GM12892 (cell line): ENCODE measurements at regions not wholly inside any gene's neighbourhood (a gene's known extent, or its start where the extent isn't known, plus 50 kb on each side); places are given as distances from the start of the nearest gene placed in this dataset.

Experiments
- DNase-seq: peaks from one replicate; pipeline ENCODE4 v3.0.0; 2011; ENCODE audit not compliant: insufficient read length
- FAIRE-seq: peaks from 2 replicates; lab custom pipeline; 2011; peaks lifted over from hg19 to GRCh38; lab: Jason Lieb, UNC
- POLR2A ChIP-seq: IDR thresholded peaks from 2 replicates; pipeline ENCODE4 v1.6.1; 2011; ENCODE audit warnings: low read depth, low read length, control low read depth
- POLR2AphosphoS5 ChIP-seq: IDR thresholded peaks from 2 replicates; pipeline ENCODE4 v1.6.1; 2011; ENCODE audit warnings: low read depth, low read length, control low read depth
- TAF1 ChIP-seq: IDR thresholded peaks from 2 replicates; pipeline ENCODE4 v1.6.1; 2011; ENCODE audit warnings: low read depth, mild to moderate bottlenecking, control low read depth, low read length, borderline replicate concordance

GRCh38 chr14:100381395-100382105 is 58.4 kb downstream of the SLC25A47 start:
- DNase-seq (no peak), FAIRE-seq (no peak)
- TF ChIP-seq POLR2A (no peak), POLR2AphosphoS5 (no peak), TAF1 (no peak)

DNA sequence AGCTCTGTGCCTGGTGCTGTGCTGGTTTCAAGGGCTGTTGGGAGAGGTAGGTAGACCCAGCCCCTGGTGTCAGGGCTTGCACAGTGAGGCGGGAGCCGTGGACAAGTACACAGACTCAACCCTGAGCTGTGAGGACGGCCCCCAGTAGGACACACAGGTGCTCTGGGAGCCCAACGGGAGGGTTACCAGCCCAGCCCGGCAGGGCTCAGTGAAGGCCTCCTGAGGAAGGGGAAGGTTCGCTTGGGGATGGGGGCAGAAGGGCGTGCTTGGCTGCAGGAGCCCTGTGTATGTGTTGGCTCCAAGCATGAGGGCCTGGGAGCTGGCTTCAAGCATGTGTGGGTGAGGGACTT is 58.9 kb downstream of the SLC25A47 start:
- DNase-seq, result no peak
- no peak for FAIRE-seq
- TF ChIP-seq TAF1 (no peak), POLR2AphosphoS5 (no peak), POLR2A (no peak)

- FAIRE-seq, result no peak
- peak; percentile 63 for DNase-seq
- TF ChIP-seq POLR2AphosphoS5 (no peak), TAF1 (no peak), POLR2A (no peak)
Observed at GRCh38 chr14:100383727-100384158, 60.6 kb downstream of the SLC25A47 start.

- FAIRE-seq (no peak), DNase-seq (no peak)
- TF ChIP-seq POLR2AphosphoS5, result no peak
- no peak for TF ChIP-seq TAF1
- TF ChIP-seq POLR2A, result no peak
Observed at GRCh38 chr14:100384277-100384676, 61.1 kb downstream of the SLC25A47 start.

- FAIRE-seq, result no peak
- TF ChIP-seq POLR2A (no peak), TAF1 (no peak), POLR2AphosphoS5 (no peak)
- DNase-seq, result no peak
Observed at GRCh38 chr14:100384819-100385813, 62.0 kb downstream of the SLC25A47 start.

- no peak for FAIRE-seq
Observed at GRCh38 chr14:100386121-100386520, 63.0 kb downstream of the SLC25A47 start.

DNA sequence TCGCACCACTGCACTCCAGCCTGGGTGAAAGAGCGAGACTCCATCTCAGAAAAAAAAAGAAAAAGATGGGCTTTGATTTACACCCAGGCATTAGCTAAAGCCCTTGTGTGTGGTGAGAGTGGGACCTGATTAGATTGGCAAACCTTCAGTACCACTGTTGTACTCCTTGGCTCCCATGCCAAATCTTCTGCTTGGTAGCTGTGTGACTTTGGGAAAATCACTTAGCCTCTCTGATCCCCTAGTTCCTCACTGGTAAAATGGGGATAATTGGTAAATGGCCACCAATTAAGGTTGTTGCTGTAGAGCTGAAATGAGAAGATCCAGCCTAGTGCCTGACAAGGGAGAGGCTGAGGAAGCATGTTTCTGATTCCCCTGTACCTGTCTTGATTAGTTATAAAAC is 63.7 kb downstream of the SLC25A47 start:
- no peak for DNase-seq
- TF ChIP-seq POLR2AphosphoS5 (no peak), POLR2A (no peak), TAF1 (no peak)
- no peak for FAIRE-seq

More at GRCh38 chr14:100386121-100386520, 63.0 kb downstream of the SLC25A47 start:
- DNase-seq, result no peak
- TF ChIP-seq POLR2A (no peak), POLR2AphosphoS5 (no peak), TAF1 (no peak)

- FAIRE-seq (no peak), DNase-seq (no peak)
- TF ChIP-seq TAF1 (no peak), POLR2AphosphoS5 (no peak), POLR2A (no peak)
Observed at GRCh38 chr14:100387450-100387849, 64.3 kb downstream of the SLC25A47 start.

DNA sequence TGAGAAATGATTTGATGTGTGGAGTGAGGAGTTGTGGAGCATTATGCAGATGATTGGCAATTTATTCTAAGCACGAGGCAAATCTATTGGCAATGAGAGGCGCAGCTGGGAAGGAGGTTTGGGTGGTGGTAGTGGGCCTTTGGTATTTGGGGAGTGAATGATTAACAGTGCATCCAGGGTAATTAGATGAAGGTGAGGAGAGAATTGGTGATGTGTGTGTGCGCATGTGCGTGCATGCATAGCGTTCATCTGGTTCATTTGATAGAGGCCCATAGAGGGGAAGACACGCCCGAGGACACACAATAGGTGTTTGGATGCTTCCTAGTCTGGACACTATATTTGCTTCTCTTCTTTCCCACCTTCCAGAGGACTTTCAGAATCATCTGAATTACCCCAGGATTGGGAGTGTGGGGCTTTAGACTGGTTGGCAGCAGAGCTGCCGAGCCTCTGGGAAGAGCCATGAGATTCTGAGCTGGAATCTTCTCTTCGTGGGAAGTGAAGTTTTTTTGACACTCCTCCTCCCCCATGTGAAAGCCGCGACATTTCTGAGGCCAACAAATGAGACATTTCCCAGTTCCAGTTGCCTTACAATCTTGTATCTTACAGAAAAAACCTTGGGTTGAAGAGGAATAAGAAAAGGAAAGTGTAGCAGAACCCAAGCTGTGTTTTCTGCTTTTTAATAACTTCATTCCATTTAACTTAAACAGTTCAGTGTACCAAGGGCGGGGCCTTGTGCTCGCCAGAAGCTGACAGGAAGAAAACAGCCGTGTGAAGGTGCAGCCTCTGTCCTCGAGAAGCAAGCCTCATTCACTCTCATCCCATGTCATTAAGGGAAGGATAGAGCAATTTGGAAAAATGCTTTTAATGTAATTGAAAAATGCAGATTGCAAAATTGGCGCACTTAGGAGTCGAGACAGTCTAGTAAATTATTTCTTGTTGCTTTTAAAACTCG is 65.2 kb downstream of the SLC25A47 start:
- FAIRE-seq (no peak), DNase-seq (no peak)
- TF ChIP-seq POLR2AphosphoS5, result no peak
- no peak for TF ChIP-seq TAF1
- no peak for TF ChIP-seq POLR2A

GRCh38 chr14:100389497-100390104 is 66.5 kb downstream of the SLC25A47 start:
- no peak for TF ChIP-seq TAF1
- DNase-seq (no peak), FAIRE-seq (no peak)
